K562 (cell line): ENCODE measurements at regions not wholly inside any gene's neighbourhood (a gene's known extent, or its start where the extent isn't known, plus 50 kb on each side); places are given as distances from the start of the nearest gene placed in this dataset.

Experiments
- CCAR2 ChIP-seq: fragments of 200-400 bp; formaldehyde crosslinking; IDR thresholded peaks from 2 replicates; pipeline ENCODE4 v1.6.1; 2017; ENCODE audit warnings: mild to moderate bottlenecking, low read depth, low read length
- DIDO1 ChIP-seq: fragments of 450-650 bp; IDR thresholded peaks from 2 replicates; pipeline ENCODE4 v1.6.1; 2016; ENCODE audit warnings: low read depth, missing biosample characterization, missing genetic modification characterization
- ESRRB ChIP-seq: fragments of 250-450 bp; sonication (Bioruptor Pico); IDR thresholded peaks from 2 replicates; pipeline ENCODE4 v1.5.0; 2020; ENCODE audit warnings: mild to moderate bottlenecking, moderate library complexity, borderline replicate concordance
- ZNF212 ChIP-seq: fragments of 450-650 bp; formaldehyde crosslinking; IDR thresholded peaks from 2 replicates; pipeline ENCODE4 v1.4.0; 2020; ENCODE audit warnings: mild to moderate bottlenecking
- ZNF407 ChIP-seq: fragments of 450-650 bp; IDR thresholded peaks from 2 replicates; pipeline ENCODE4 v1.6.1; 2016; ENCODE audit warnings: low read depth
- ZNF830 ChIP-seq: fragments of 250-450 bp; sonication (Bioruptor Pico); IDR thresholded peaks from 2 replicates; pipeline ENCODE4 v1.5.0; 2021; ENCODE audit warnings: mild to moderate bottlenecking
- TF ChIP-seq, protein P1 (sequence below): fragments of 250-450 bp; sonication (Bioruptor Pico); IDR thresholded peaks from 2 replicates; pipeline ENCODE4 v1.8.0; 2021; ENCODE audit warnings: mild to moderate bottlenecking, moderate library complexity
- TF ChIP-seq, protein P2 (sequence below), 2 experiments: fragments of 450-650 bp in 1 of 2; sonication (generic) in 1 of 2; formaldehyde crosslinking in 1 of 2; IDR thresholded peaks; 2 replicates each; pipeline versions ENCODE4 v1.7.1 to v1.9.0; 2016 to 2022; ENCODE audit warnings: inconsistent platforms in 1 of 2, mild to moderate bottlenecking in 1 of 2, missing genetic modification reagents in 1 of 2

DNA sequence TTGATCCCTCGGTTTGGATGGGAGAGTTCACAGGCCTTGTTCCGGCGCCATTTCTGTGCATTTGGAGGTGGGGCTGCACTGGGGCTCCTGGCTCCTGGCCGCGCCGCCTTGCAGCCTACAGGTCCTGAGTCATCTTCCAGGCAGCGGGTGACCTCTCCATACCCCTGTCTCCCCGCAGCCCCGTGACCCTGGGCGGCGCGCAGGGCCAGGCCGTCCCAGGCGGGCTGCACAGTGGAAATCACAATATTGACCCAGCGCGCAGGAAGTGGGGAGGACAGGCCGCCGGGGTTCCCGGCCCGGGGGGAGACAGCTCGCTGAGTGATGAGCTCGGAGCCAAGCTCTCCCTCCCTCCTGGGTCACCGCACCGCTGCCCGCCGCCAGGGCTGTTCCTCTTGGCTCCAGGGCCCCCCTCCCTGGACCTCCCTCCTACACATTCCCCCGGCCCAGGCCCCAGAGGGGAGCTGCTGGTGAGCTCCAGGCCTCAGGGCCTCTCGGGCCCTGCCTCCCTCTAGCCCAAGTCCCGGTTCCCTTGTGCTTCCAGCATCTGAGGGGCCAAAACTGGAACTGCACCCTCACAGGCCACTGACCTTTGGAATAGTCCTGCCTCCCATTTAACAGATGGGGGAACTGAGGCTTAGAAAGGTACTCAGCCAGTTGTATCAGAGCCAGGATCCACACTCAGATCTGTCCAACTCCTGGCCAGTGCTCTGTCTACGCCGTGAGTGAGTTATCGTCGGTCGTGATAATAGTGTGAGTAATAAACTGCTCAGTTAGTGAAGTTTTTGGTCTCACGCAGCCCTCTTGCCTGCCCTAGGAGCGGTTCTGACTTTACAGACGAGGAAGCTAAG lies 142.9 kb upstream of the WNT4 start (continued):
- TF ChIP-seq ZNF407: no peak
- no peak for TF ChIP-seq CCAR2
- TF ChIP-seq, protein P1, sequence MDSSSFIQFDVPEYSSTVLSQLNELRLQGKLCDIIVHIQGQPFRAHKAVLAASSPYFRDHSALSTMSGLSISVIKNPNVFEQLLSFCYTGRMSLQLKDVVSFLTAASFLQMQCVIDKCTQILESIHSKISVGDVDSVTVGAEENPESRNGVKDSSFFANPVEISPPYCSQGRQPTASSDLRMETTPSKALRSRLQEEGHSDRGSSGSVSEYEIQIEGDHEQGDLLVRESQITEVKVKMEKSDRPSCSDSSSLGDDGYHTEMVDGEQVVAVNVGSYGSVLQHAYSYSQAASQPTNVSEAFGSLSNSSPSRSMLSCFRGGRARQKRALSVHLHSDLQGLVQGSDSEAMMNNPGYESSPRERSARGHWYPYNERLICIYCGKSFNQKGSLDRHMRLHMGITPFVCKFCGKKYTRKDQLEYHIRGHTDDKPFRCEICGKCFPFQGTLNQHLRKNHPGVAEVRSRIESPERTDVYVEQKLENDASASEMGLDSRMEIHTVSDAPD (CRISPR knock-in tag): no peak
- no peak for TF ChIP-seq ESRRB
- TF ChIP-seq, protein P2, sequence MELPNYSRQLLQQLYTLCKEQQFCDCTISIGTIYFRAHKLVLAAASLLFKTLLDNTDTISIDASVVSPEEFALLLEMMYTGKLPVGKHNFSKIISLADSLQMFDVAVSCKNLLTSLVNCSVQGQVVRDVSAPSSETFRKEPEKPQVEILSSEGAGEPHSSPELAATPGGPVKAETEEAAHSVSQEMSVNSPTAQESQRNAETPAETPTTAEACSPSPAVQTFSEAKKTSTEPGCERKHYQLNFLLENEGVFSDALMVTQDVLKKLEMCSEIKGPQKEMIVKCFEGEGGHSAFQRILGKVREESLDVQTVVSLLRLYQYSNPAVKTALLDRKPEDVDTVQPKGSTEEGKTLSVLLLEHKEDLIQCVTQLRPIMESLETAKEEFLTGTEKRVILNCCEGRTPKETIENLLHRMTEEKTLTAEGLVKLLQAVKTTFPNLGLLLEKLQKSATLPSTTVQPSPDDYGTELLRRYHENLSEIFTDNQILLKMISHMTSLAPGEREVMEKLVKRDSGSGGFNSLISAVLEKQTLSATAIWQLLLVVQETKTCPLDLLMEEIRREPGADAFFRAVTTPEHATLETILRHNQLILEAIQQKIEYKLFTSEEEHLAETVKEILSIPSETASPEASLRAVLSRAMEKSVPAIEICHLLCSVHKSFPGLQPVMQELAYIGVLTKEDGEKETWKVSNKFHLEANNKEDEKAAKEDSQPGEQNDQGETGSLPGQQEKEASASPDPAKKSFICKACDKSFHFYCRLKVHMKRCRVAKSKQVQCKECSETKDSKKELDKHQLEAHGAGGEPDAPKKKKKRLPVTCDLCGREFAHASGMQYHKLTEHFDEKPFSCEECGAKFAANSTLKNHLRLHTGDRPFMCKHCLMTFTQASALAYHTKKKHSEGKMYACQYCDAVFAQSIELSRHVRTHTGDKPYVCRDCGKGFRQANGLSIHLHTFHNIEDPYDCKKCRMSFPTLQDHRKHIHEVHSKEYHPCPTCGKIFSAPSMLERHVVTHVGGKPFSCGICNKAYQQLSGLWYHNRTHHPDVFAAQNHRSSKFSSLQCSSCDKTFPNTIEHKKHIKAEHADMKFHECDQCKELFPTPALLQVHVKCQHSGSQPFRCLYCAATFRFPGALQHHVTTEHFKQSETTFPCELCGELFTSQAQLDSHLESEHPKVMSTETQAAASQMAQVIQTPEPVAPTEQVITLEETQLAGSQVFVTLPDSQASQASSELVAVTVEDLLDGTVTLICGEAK (IDR thresholded peaks at IDR 0.05): no peak
- TF ChIP-seq, protein P2 (CRISPR knock-in tag; IDR thresholded peaks at IDR 0.05): no peak
- no peak for TF ChIP-seq DIDO1 (tag)
- TF ChIP-seq ZNF830: no peak
- no peak for TF ChIP-seq ZNF212 (CRISPR knock-in tag)
